Neural crest cell (in vitro differentiated cells): ENCODE measurements at regions not wholly inside any gene's neighbourhood (a gene's known extent, or its start where the extent isn't known, plus 50 kb on each side); places are given as distances from the start of the nearest gene placed in this dataset.

Experiments
- DNase-seq: peaks from one replicate; pipeline ENCODE4 v3.0.0; 2021; ENCODE audit warnings: low read depth, mixed read lengths, low spot score
- H3K27ac Mint-ChIP-seq: one replicate; pipeline ENCODE4 v1.8.0; 2021; ENCODE audit warnings: mild to moderate bottlenecking, mixed read lengths; ENCODE audit not compliant: unreplicated experiment
- H3K27me3 Mint-ChIP-seq: 2 replicates; pipeline ENCODE4 v1.8.0; 2021; ENCODE audit warnings: low read depth, mild to moderate bottlenecking, mixed read lengths
- H3K36me3 Mint-ChIP-seq: 2 replicates; pipeline ENCODE4 v1.8.0; 2021; ENCODE audit warnings: low read depth, mild to moderate bottlenecking, mixed read lengths
- H3K4me1 Mint-ChIP-seq: 2 replicates; pipeline ENCODE4 v1.8.0; 2021; ENCODE audit warnings: mixed read lengths
- H3K4me3 Mint-ChIP-seq: one replicate; pipeline ENCODE4 v1.8.0; 2021; ENCODE audit warnings: mild to moderate bottlenecking, mixed read lengths
- H3K9me3 Mint-ChIP-seq: 2 replicates; pipeline ENCODE4 v1.8.0; 2021; ENCODE audit warnings: mixed read lengths
- CTCF ChIP-seq: fragments of 200-600 bp; sonication (generic); conservative IDR thresholded peaks from 2 replicates; pipeline ENCODE4 v1.5.0; 2021; ENCODE audit warnings: antibody characterized with exemption, mild to moderate bottlenecking

- no peak overlapping the region for H3K27ac Mint-ChIP-seq
- H3K9me3 Mint-ChIP-seq: peaks cover 9% of the 10 kb centered on the region
- no peaks in the 10 kb centered on the region for H3K27me3 Mint-ChIP-seq
- H3K4me3 Mint-ChIP-seq: no peak overlapping the region
- DNase-seq: no peak
- TF ChIP-seq CTCF: no peak
- no peaks in the 10 kb centered on the region for H3K4me1 Mint-ChIP-seq
- H3K36me3 Mint-ChIP-seq: no peaks in the 10 kb centered on the region
These were observed 367.1 kb upstream of the MPDZ start for GRCh38 chr9:13646500-13647021.

- Mint-ChIP-seq H3K27me3 (no peaks in the 10 kb centered on the region), H3K9me3 (peaks cover 9% of the 10 kb centered on the region), H3K36me3 (no peaks in the 10 kb centered on the region), H3K27ac (no peak overlapping the region), H3K4me1 (no peaks in the 10 kb centered on the region), H3K4me3 (no peak overlapping the region)
- DNase-seq: no peak
- TF ChIP-seq CTCF: no peak
These were observed 366.1 kb upstream of the MPDZ start for GRCh38 chr9:13645557-13645956.

- Mint-ChIP-seq H3K4me3 (no peak overlapping the region), H3K4me1 (no peaks in the 10 kb centered on the region)
- no peak for TF ChIP-seq CTCF
These were observed 365.2 kb upstream of the MPDZ start for GRCh38 chr9:13644675-13645074.

GRCh38 chr9:13642646-13643045 is 363.2 kb upstream of the MPDZ start:
- peaks cover 6% of the 10 kb centered on the region for H3K9me3 Mint-ChIP-seq
- no peaks in the 10 kb centered on the region for H3K36me3 Mint-ChIP-seq
- H3K4me1 Mint-ChIP-seq: no peaks in the 10 kb centered on the region
- H3K27me3 Mint-ChIP-seq: no peaks in the 10 kb centered on the region
- H3K4me3 Mint-ChIP-seq: no peak overlapping the region
- H3K27ac Mint-ChIP-seq: no peak overlapping the region
- no peak for TF ChIP-seq CTCF
- DNase-seq: no peak

More at GRCh38 chr9:13644675-13645074, 365.2 kb upstream of the MPDZ start:
- DNase-seq: no peak
- Mint-ChIP-seq H3K27me3 (no peaks in the 10 kb centered on the region), H3K9me3 (peaks cover 13% of the 10 kb centered on the region), H3K36me3 (no peaks in the 10 kb centered on the region), H3K27ac (no peak overlapping the region)

- TF ChIP-seq CTCF: no peak
- DNase-seq: no peak
- Mint-ChIP-seq H3K36me3 (peaks cover 3% of the 10 kb centered on the region), H3K27me3 (no peaks in the 10 kb centered on the region), H3K4me3 (no peak overlapping the region), H3K4me1 (no peaks in the 10 kb centered on the region), H3K9me3 (peaks cover 28% of the 10 kb centered on the region), H3K27ac (no peak overlapping the region)
These were observed 349.6 kb upstream of the MPDZ start for GRCh38 chr9:13629067-13629466.

- TF ChIP-seq CTCF: no peak
- no peak for DNase-seq
- Mint-ChIP-seq H3K27ac (no peak overlapping the region), H3K4me1 (no peaks in the 10 kb centered on the region), H3K9me3 (peaks cover 31% of the 10 kb centered on the region), H3K36me3 (peaks cover 3% of the 10 kb centered on the region), H3K27me3 (no peaks in the 10 kb centered on the region), H3K4me3 (no peak overlapping the region)
These were observed 349.0 kb upstream of the MPDZ start for GRCh38 chr9:13628526-13628925.
